Keratinocyte (primary cell): ENCODE measurements at regions not wholly inside any gene's neighbourhood (a gene's known extent, or its start where the extent isn't known, plus 50 kb on each side); places are given as distances from the start of the nearest gene placed in this dataset.

Source experiments
- DNase-seq: peaks from one replicate; pipeline ENCODE4 v3.0.0-alpha.2; 2011; ENCODE audit warnings: low read depth, missing footprints, low spot score
- FAIRE-seq: peaks from 2 replicates; lab custom pipeline; 2011; peaks lifted over from hg19 to GRCh38; lab: Jason Lieb, UNC
- H2AFZ ChIP-seq: 2 replicates; pipeline ENCODE4 v1.6.0; 2012; ENCODE audit warnings: low read length, control low read depth, inconsistent platforms; ENCODE audit not compliant: control insufficient read depth
- H3K27ac ChIP-seq: 2 replicates; pipeline ENCODE4 v1.5.1; 2011; ENCODE audit warnings: low read length; ENCODE audit not compliant: control insufficient read depth, insufficient read depth
- H3K27me3 ChIP-seq: 3 replicates; pipeline ENCODE4 v1.6.0; 2011; ENCODE audit warnings: low read length; ENCODE audit not compliant: control insufficient read depth, insufficient read depth; ENCODE audit errors: extremely low read depth
- H3K36me3 ChIP-seq, 2 experiments: 2 replicates in 1 of 2; 3 replicates in 1 of 2; pipeline ENCODE4 v1.5.1; 2011; ENCODE audit warnings: low read length in 2 of 2, mild to moderate bottlenecking in 1 of 2; ENCODE audit not compliant: control insufficient read depth in 2 of 2, insufficient read depth in 2 of 2; ENCODE audit errors: extremely low read depth in 1 of 2
- H3K4me1 ChIP-seq: 3 replicates; pipeline ENCODE4 v1.5.1; 2011; ENCODE audit warnings: low read length; ENCODE audit not compliant: control insufficient read depth, insufficient read depth; ENCODE audit errors: extremely low read depth
- H3K4me2 ChIP-seq: 3 replicates; pipeline ENCODE4 v1.6.0; 2011; ENCODE audit warnings: low read depth, low read length; ENCODE audit not compliant: control insufficient read depth, insufficient read depth; ENCODE audit errors: extremely low read depth
- H3K4me3 ChIP-seq, 3 experiments: fragments of 200-600 bp in 1 of 3; sonication (generic) in 1 of 3; 2 replicates in 2 of 3; 3 replicates in 1 of 3; pipeline ENCODE4 v1.5.1; 2011 to 2016; ENCODE audit warnings: low read length in 3 of 3, mild to moderate bottlenecking in 3 of 3, control low read depth in 2 of 3, inconsistent platforms in 1 of 3, low read depth in 1 of 3, mixed read lengths in 1 of 3, mixed run types in 1 of 3, moderate library complexity in 1 of 3; ENCODE audit not compliant: control insufficient read depth in 2 of 3, insufficient read depth in 2 of 3; ENCODE audit errors: extremely low read depth in 1 of 3
- H3K79me2 ChIP-seq: 2 replicates; pipeline ENCODE4 v1.6.0; 2012; ENCODE audit warnings: low read length; ENCODE audit not compliant: control insufficient read depth, insufficient read depth
- H3K9ac ChIP-seq: 3 replicates; pipeline ENCODE4 v1.6.0; 2011; ENCODE audit warnings: low read length; ENCODE audit not compliant: control insufficient read depth, insufficient read depth; ENCODE audit errors: extremely low read depth
- H3K9me1 ChIP-seq: 3 replicates; pipeline ENCODE4 v1.6.0; 2011; ENCODE audit warnings: low read length; ENCODE audit not compliant: control insufficient read depth, insufficient read depth; ENCODE audit errors: extremely low read depth
- H3K9me3 ChIP-seq: 2 replicates; pipeline ENCODE4 v1.5.1; 2012; ENCODE audit warnings: low read depth, low read length; ENCODE audit not compliant: control insufficient read depth
- H4K20me1 ChIP-seq: 3 replicates; pipeline ENCODE4 v1.6.0; 2011; ENCODE audit warnings: low read length; ENCODE audit not compliant: control insufficient read depth, insufficient read depth; ENCODE audit errors: extremely low read depth
- CTCF ChIP-seq, 3 experiments: IDR thresholded peaks in 1 of 3; conservative IDR thresholded peaks in 1 of 3; optimal IDR thresholded peaks in 1 of 3; 2 replicates in 2 of 3; 3 replicates in 1 of 3; pipeline versions ENCODE3 to v1.5.1; 2011; ENCODE audit warnings: low read length in 3 of 3, mild to moderate bottlenecking in 3 of 3, moderate library complexity in 2 of 3, control low read depth in 1 of 3, inconsistent platforms in 1 of 3; ENCODE audit not compliant: insufficient read depth in 2 of 3; ENCODE audit errors: extremely low read depth in 1 of 3
- EZH2 ChIP-seq: IDR thresholded peaks from one replicate; pipeline ENCODE4 v1.6.1; 2012; ENCODE audit warnings: inconsistent platforms, mild to moderate bottlenecking, low read length, moderate library complexity
- dilution Hi-C: fragments of 300-500 bp; cut with MboI; formaldehyde crosslinking; loops from one replicate; pipeline ENCODE4 v1.7.0; 2020; ENCODE audit warnings: low sequenced_read_pairs; ENCODE audit not compliant: extremely low pct_ligation_motif_present

GRCh38 chr11:66789097-66789890, 53.9 kb upstream of the RCE1 start:
- no peak for TF ChIP-seq CTCF (optimal IDR thresholded peaks at IDR 0.05 in 1 of 3, IDR thresholded peaks at IDR 0.05 in 1 of 3, conservative IDR thresholded peaks at IDR 0.05 in 1 of 3; ENCODE audit: extremely low read depth in 1 of 3, insufficient read depth in 2 of 3, low read length in 3 of 3)
- no peak for TF ChIP-seq EZH2
- no peaks in the 10 kb centered on the region for H3K27me3 ChIP-seq
- H3K79me2 ChIP-seq: no peaks in the 10 kb centered on the region
- no peak overlapping the region for H3K4me2 ChIP-seq
- dilution Hi-C loops: loop anchor here (25.0 kb wide), 1 partner anchor 102 kb away; the partner anchor contains the start of gene RBM4B
- DNase-seq: no peak
- no peaks in the 10 kb centered on the region for H3K9me1 ChIP-seq
- H3K4me1 ChIP-seq: no peaks in the 10 kb centered on the region
- no peak overlapping the region for H3K27ac ChIP-seq
- H3K4me3 ChIP-seq: no peak overlapping the region
- peaks cover 2 to 3% of the 10 kb centered on the region in 2 experiments for H3K36me3 ChIP-seq
- H2AFZ ChIP-seq: no peak overlapping the region
- no peak for FAIRE-seq
- H3K9ac ChIP-seq: no peak overlapping the region
- H3K9me3 ChIP-seq: no peaks in the 10 kb centered on the region
- no peaks in the 10 kb centered on the region for H4K20me1 ChIP-seq

- DNase-seq (no peak), FAIRE-seq (no peak)
- peaks cover 2 to 3% of the 10 kb centered on the region in 2 experiments for H3K36me3 ChIP-seq
- no peaks in the 10 kb centered on the region for H4K20me1 ChIP-seq
- H3K4me3 ChIP-seq: no peak overlapping the region
- no peaks in the 10 kb centered on the region for H3K9me3 ChIP-seq
- H3K4me2 ChIP-seq: no peak overlapping the region
- no peak overlapping the region for H3K27ac ChIP-seq
- TF ChIP-seq EZH2: no peak
- no peak for TF ChIP-seq CTCF (optimal IDR thresholded peaks at IDR 0.05 in 1 of 3, IDR thresholded peaks at IDR 0.05 in 1 of 3, conservative IDR thresholded peaks at IDR 0.05 in 1 of 3; ENCODE audit: extremely low read depth in 1 of 3, insufficient read depth in 2 of 3, low read length in 3 of 3)
- no peaks in the 10 kb centered on the region for H3K27me3 ChIP-seq
- no peak overlapping the region for H3K9ac ChIP-seq
- no peaks in the 10 kb centered on the region for H3K4me1 ChIP-seq
- H3K79me2 ChIP-seq: no peaks in the 10 kb centered on the region
- no peak overlapping the region for H2AFZ ChIP-seq
- no peaks in the 10 kb centered on the region for H3K9me1 ChIP-seq
- dilution Hi-C loops: loop anchor here (25.0 kb wide), 1 partner anchor 101 kb away; the partner anchor contains the start of gene RBM4B
Observed at GRCh38 chr11:66787934-66788758, 55.1 kb upstream of the RCE1 start.
